Renal cortical epithelial cell (primary cell): ENCODE measurements at regions not wholly inside any gene's neighbourhood (a gene's known extent, or its start where the extent isn't known, plus 50 kb on each side); places are given as distances from the start of the nearest gene placed in this dataset.
"Not testable (repeated sequence)": the region's sequence is repeated elsewhere in the genome, so short reads cannot be mapped to it uniquely, and the experiment has no call there.

Source experiments
- DNase-seq: peaks from one replicate; pipeline ENCODE4 v3.0.0-alpha.2; 2011; ENCODE audit warnings: low read depth

DNA sequence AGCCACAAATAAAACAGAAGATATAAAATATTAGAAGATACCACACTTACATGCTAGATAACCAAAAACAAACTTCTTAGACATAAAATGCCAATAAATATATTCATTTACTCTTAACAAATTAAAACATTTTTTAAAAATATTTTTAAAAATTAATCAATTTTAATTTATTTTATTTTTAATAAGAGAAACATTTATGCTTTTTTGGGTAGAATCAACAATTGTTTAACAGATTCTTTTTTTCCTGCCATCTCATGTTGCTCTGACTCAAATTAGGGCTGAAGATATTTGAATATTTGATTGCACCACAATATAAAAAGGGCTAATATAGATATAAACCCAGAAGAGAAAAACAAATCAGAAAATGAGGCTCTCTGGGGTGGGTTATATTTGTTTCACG is 172.6 kb downstream of the GOLGA6L6 start:
- no peak for DNase-seq

DNA sequence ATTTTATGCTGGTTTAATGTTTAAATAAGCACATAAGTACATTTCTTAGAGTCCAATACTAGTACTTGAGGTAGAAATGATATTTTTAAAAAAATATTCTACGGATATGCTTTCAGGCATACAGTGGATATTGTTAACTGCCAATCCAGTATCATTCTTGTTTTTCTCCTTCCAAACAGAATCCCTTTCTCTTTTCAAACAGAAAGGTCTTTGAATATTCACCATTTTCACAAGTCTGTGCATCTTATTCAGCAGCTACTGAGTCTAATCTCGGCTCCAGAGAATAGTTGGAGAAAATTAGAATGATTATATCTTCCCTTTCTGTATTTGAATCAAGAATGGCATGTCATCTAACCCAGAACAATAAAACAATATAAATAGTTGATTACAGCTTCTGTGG is 174.5 kb downstream of the GOLGA6L6 start:
- no peak for DNase-seq

DNA sequence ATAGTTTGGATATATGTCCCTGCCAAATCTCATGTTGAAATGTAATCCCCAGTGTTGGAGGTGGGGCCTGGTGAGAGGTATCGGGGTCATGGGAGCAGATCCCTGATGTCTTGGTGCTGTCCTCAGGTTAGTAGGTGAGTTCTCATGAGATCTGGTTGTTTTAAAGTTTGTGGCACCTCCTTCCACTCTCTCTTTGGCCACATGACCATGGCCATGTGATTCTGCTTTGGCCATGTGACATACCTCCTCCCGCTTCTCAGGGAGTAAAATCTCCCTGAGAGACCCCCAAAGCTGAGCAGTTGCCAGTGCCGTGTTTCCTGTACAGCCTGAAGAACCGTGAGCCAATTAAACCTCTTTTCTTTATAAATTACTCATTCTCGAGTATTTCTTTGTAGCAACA is 178.0 kb downstream of the GOLGA6L6 start:
- not testable (repeated sequence) for DNase-seq

DNA sequence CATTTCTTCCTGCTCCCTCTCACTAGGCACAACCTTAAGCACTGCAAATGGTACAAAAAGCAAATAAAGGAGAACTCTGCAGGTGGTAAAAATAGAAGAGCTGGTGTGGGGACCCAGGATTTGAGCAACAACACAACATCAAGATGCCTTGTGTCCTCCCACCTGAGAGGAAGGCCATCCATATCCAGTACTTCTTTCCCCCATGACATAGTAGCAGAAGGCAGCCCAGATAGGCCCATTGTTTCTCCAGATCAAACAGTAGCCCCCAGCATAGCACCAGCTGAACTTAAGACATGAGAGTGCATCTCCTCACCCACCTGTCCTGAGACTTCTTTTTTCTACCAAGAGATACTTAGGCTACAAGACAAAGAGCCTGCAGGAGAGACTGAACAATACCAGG is 180.5 kb downstream of the GOLGA6L6 start:
- DNase-seq: no peak

DNA sequence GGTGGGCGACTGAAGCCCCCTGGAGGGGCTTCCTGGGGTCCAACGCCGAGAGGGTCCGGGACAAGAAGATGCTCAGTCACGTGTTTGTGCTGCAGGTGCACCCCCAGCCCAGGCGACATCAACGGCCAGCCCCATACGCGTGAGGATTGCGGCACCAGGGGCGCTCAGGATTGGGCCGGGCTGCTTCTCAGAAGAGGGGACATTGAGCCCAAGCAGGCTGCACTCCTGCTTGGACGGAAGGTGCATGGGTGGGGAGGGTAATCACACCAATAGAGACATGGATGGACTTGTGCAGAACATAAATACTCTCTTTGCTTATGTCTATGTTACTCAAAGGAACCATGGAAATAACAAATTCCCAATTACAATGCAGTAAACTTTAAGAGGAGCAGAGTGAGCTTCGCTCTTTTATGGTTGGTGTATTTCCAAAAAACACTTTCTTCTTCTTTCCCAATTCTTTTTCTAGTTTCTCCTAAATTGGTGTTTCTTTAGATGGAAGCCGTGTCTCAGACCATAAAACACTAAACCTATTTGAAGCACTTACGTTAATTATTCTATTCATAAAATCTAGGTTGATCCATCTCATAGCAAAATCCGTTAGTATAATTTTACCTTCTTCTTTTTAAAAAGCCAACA is 182.7 kb downstream of the GOLGA6L6 start:
- DNase-seq: no peak

DNA sequence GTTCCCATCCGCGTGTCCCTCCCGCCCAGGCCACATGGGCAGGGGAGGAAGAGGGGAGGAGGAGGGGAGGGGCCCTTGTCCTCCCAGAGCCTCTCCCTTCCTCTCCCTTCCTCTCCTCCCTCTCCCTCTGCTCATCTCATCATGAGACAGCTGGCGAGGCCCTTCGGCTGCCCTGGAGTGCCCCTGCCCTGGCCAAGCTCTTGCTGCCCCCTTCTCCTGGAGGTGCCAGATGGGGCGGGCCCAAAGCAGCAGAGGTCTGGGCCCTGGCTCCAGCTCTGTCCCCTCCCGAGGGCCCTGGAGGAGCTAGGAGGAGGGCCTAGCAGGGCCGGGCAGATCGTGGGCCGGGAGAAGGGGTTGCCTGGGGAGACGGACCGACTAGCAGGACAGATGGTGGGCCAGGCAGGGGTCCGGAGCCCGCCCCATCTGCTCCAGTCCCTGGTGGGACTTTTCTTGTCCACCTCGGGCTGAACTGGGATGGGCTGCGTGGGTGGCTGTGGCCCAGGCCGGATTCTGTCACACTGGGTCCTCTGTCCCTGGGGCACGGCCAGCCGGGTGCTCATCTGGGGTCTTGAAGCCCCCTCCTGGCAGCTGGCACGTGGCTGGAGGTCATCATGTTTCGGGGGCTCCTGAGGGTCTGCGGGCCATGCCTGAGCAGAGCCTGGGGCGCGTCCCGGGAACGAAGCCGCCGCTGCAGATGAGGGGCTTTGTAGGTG is 183.4 kb downstream of the GOLGA6L6 start:
- no peak for DNase-seq

DNA sequence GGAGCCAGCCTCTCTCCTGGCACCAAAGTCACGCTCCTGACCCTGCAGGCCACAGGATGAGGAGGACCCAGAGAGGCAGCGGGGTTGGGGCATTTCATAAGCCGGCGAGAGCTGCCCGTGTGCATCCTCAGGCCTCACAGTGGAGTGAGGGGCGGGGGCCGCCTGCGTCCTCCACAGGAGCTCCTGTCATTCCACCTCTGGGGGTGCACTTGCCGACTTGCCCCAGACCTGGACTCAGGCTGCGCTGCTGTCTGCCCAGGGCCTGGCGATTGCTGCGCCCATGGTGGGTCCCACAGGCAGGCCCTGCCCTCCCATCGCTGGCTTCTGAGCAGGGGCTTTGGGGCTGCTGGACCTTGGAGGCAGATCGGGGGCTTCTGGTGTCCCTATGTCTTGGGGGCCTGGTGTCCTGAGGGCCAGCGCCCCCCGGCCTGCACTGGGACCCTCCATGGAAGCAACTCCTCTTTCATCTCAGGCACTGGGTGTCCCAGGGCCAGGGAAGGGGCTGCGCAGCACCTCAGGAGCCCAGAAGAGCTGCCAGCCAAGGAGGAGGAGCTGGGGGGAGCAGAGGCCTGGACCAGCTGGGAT is 184.0 kb downstream of the GOLGA6L6 start:
- no peak for DNase-seq

DNA sequence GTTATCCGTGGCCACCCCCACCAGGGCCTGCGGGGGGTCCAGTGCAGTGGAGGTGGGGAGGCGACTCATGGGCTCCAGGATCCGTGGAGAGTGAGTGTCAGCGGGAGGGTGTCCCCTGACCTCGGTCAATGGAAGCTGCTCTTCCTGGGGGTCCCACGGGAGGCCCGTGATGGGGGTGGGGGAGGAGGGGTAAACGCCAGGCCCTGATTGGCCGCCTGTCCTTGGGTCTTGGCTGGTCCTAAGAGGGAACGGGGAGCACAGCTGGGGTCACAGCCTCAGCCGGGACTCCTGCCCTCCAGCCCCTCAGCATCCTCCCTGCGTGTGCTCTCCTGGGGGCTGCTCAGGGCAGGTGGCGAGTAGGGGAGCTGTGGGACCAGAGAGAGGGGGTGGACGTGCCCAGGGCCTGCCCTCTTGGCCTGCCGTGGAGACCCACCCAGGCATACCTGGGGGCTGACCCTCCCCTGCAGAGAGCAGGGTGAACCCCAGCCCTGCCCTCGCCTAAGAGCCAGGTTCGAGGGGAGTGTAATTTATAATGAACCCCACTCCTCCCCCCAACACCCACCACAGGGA is 184.6 kb downstream of the GOLGA6L6 start:
- DNase-seq: no peak

DNA sequence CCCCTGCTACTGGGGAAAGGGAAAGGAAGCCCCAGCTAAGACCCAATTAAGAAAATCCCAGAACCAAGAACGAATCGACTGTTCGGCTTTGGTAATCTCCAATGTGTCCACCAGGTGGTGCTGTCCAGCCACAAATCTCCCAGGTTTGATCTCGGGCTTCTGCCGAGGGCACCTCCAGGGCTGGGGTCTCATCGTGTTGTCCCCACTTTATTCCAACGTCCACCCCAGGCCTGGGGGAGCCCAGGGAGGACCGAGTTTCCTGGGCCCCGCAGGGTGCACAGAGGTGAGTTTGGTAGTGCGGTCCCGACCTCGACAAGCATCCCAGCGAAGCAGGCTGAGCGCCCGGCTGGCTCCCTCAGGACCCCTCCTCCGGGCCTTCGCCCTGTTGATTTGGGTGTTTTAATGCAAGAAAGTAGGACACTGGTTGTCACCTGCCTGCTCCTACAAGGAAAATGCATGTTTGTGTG is 185.1 kb downstream of the GOLGA6L6 start:
- DNase-seq: no peak

DNA sequence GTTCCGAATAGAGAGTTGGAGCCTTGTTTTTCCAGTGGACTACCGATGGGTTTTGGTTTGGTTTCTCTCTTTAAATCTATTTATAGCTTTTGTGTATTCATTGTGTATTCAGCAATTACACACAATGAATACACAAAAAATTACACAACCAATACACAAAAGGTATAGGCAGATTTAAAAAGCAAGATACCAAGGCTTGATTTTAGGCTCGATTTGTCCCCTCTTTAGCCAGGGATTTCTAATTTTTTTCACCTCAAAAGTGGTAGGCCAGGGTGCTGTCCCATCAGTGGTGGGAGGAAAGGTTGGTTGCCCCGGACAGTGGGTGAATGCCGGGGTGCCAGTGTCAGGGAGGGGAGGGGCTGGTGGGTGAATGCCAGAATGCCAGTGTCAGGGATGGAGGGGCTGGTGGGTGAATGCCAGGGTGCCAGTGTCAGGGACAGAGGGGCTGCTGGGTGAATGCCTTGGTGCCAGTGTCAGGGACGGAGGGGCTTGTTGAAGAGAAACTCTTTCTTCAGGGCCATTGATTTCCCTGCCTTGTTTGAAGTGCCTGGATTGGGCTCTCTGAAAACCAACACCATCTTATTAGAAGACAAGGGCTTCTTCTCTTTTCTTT is 186.2 kb downstream of the GOLGA6L6 start:
- DNase-seq: no peak

DNA sequence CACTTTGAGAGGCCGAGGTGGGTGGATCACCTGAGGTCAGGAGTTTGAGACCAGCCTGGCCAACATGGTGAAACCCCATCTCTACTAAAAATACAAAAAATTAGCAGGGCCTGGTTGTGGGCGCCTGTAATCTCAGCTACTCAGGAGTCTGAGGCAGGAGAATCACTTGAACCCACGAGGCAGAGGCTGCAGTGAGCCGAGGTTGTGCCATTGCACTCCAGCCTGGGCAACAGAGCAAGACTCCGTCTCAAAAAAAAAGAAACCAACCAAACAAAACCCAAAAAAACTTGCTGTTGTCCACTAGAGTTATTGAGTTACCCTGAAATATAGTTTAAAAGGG is 186.7 kb downstream of the GOLGA6L6 start:
- not testable (repeated sequence) for DNase-seq

DNA sequence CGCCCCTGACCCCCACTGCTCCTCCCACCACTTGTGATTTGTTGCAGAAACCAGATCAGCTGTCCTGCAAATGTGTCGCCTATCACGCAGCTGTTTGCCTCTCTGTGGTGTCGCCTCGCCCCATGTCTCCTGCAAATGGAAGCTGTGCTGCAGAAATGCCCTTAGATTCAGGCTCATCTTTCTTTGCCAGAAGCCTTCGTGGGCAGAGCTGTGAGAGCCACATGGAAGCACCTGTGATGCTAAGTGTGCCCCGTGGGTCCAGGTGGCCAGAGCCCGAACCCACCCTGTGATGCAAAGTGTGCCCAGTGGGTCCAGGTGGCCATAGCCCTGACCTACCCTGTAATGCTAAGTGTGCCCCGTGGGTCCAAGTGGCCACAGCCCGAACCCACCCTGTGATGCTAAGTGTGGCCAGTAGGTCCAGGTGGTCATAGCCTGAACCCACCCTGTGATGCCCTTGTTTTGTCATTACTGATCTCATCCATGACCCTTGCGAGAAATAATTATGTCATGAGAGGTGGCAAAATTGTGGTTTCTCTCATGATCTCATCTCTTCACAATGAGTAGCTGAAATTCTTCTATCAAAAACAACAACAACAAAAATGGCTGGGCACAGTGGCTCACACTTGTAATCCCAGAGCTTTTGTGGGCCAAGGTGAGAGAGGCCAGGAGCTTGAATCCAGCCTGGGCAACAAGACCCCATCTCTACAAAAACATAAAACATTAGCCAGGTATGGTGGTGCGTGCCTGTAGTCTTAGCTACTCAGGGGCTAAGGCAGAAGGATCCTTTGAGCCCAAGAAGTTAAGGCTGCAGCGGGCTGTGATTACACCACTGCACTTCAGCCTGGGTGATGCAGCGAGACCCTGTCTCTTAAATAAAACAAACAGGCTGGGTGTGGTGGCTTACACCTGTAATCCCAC is 187.4 kb downstream of the GOLGA6L6 start:
- DNase-seq: no peak

DNA sequence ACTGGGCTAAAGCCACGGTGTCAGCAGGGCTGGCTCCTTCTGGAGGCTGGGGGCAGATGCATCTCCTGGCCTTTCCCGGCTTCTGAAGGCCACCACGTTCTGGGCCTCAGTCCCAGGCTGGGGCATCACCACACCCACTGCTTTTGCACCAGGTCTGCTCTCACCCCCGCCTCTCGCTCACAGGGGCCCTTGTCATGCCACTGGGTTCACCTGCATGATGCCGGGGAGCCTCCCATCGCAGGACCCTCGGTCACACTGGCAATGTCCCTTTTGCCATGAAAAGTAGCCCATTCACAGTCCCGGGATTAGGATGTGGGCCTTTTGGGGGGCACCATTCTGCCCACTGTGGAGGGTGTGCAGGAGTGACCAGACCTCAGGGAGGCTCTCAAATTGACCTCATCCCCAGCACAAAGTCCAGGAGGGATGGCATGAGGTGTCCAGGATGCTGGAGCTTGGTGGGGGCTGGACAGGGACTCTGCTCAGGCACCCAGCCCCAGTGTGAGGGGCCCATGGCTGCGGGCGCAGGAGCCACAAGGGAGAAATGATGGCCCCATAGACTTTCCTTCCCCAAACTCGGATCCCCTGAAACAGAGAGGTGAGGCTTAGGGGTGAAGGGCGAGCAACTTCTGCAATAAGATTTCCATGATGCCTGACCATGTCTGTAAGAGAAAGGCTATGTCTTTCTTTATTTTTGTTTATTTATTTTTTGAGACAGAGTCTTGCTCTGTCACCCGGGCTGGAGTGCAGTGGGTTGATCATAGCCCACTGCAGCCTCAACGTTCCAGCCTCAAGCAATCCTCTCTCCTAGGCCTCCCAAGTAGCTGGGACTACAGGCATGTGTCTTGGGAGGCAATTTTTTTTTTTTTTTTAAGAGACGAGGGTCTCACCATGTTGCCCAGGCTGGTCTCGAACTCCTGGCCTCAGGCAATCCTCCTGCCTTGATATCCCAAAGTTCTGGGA is 189.1 kb downstream of the GOLGA6L6 start:
- DNase-seq: no peak

DNA sequence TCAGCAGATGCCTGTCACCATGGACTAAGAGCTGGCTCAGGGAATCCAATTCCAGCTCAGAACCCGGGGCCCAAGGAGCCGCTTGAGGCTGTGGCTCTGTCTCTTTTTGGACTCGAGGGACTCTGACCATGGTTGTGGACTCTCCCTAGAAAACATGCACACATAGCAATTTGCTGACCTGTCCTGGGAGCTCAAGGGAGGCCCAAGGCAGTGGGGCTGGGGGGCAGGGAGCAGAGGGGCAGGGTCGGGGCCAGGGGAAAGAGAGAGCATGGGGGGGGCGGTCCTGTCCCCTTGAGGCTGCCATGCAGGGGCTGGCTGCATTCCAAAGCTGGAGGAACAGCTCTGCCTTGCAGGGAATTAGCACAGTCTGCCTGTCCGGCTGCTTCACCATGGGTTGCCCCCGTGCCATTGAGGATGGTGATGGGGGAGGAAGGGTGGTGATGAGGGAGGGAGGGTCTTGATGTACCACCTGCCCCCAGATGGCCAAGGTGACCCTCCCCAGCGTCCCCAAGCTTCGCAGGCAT is 190.1 kb downstream of the GOLGA6L6 start:
- DNase-seq: no peak

DNA sequence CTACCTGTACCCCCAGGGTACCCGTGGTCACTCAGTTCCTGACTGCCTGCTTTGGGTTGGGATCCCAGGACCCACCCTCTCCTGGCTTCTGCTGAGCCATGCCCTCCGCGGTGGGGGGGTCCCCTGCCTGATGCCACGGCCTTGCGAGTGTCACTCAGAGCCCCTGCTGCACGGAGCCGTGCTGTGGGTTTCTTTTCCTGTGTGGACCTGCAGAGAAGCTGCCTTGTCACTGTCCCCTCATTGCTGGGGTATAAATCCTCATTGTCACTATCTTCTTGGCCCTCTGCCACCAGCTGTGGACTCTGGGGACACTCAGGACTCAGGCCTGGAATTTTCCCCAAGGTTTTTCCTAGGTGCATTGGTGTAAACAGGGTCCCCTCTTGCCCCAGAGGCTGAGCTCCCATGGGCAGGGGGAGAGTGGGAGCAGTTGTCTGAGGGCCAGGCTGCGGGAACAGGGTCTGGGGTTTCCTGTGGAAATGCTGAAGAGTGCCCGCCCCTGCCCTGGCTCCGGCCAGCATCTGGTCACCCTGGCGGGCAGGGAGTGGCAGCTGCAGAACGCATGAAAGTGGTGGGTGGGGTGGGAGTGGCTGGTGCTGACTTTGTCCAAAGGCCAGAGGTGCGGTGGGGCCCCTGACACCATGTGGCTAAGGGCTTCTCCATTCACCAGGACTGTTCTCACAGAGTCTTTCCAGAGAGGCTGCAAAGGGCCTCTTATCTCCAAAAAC is 191.7 kb downstream of the GOLGA6L6 start:
- DNase-seq: no peak

DNA sequence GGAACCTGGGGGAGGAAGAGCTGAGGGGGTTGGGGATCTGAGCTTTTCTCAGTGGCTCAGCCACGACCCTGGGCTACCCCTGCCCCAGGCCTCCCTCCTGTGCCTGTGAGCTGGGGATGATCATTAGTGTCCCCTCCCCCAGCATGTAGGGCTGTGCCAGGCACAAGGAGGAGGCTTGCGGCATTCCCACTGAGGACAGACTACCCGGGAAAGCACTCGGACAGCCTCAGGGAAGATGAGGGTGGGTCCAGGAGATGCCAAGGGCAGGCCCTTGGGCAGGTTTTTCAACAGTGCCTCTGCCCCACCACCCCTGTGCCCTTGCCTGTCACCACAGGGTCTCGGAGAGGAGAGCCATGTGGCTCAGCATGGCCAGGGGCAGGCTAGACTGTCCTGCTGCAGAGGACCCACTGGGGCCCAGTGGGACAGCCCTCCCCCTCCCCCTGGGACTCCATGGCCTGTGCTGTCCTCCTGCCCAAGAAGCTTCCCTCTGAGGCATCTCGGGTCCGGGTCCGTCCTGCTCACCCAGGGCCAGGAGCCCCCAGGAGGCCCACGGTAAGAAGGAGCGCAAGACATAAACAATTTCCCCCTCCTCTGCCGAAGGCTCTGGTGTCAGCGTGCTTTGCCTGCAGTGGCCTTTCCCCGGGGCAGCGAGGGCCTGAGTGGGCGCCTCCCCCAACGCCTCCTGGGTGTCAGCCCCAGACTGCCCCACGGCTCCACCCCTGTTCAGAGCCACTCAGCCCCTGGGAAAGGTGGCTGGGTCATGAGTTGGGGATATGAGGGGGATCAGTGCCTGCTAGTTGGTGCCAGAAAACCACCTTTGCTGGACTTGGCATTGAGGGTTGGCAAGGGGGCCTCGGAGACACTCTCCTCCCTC is 192.5 kb downstream of the GOLGA6L6 start:
- DNase-seq: no peak

DNA sequence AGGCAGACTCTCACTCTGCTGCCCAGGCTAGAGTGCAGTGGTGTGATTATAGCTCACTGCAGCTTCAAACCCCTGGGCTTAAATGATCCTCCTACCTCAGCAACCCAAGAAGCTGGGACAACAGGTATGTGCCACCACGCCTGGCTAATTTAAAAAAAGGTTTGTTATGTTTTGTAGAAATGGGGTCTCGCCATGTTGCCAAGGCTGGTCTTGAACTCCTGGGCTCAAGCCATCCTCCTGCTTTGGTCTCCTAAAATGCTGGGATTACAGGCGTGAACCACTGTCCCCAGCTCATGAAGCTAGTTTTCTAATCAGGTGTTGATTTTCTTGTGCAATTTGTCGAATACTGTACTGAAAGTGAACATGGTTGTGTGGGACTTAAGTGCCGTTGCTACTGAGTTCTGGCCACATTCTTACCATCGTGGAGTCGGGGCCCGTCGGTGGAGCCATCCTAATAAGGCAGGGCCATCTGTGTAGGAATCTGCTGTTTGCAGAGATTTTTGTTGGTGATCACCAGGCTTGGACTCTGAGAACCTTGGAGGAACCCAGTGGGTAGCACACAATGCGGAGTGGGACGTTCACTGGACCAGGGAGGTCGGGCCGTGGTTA is 193.2 kb downstream of the GOLGA6L6 start:
- no peak for DNase-seq
